Esophagus squamous epithelium (tissue), 5 donors: ENCODE measurements at regions not wholly inside any gene's neighbourhood (a gene's known extent, or its start where the extent isn't known, plus 50 kb on each side); places are given as distances from the start of the nearest gene placed in this dataset.

Experiments
- DNase-seq: peaks from one replicate; lab custom pipeline; 2025; lab: John Stamatoyannopoulos, UW
- H3K27ac ChIP-seq, 4 donors: fragments of 200-600 bp; sonication (generic); one replicate each; pipeline ENCODE4 v1.5.1; 2016 to 2019; ENCODE audit warnings: mild to moderate bottlenecking in 1 of 4
- H3K27me3 ChIP-seq, 4 donors: fragments of 200-600 bp; sonication (generic); 1 replicate in 3 of 4; 2 replicates in 1 of 4; pipeline versions ENCODE4 v1.5.1 to v1.6.0; 2017 to 2021; ENCODE audit warnings: antibody characterized with exemption in 1 of 4
- H3K36me3 ChIP-seq, 3 donors: fragments of 200-600 bp; sonication (generic); one replicate each; pipeline ENCODE4 v1.5.1; 2016 to 2019
- H3K4me1 ChIP-seq, 3 donors: fragments of 200-600 bp; sonication (generic); one replicate each; pipeline ENCODE4 v1.5.1; 2017 to 2019
- H3K4me3 ChIP-seq, 4 donors: fragments of 200-600 bp; sonication (generic); 1 replicate in 3 of 4; 2 replicates in 1 of 4; pipeline ENCODE4 v1.5.1; 2016 to 2019; ENCODE audit warnings: mild to moderate bottlenecking in 2 of 4, moderate library complexity in 1 of 4
- H3K9me3 ChIP-seq, 3 donors: fragments of 200-600 bp; sonication (generic); one replicate each; pipeline ENCODE4 v1.5.1; 2016 to 2019
- POLR2A ChIP-seq, 4 donors: fragments of 450-650 bp; IDR thresholded peaks; one replicate each; pipeline ENCODE4 v1.6.1; 2017; ENCODE audit warnings: antibody characterized with exemption in 4 of 4, mild to moderate bottlenecking in 4 of 4, moderate library complexity in 3 of 4
- WGBS, 2 donors: methylation state at CpG; one replicate each; pipeline ENCODE4 v1.1.5; 2018; 5-methylcytosine and 5-hydroxymethylcytosine counted together
- intact Hi-C: fragments of 100-400 bp; cut with DNase I; formaldehyde crosslinking; loops from one replicate; pipeline ENCODE4 v1.15.0; 2022
- TF ChIP-seq, protein P1 (sequence below), 6 experiments: fragments of 450-650 bp in 4 of 6; fragments of 200-600 bp in 2 of 6; sonication (generic) in 2 of 6; IDR thresholded peaks; one replicate each; pipeline ENCODE4 v1.5.1; 2016 to 2019; ENCODE audit warnings: antibody characterized with exemption in 6 of 6, mild to moderate bottlenecking in 4 of 6, moderate library complexity in 4 of 6
- donor health status: DM: yes; HTN: yes; CAD: no.

DNA sequence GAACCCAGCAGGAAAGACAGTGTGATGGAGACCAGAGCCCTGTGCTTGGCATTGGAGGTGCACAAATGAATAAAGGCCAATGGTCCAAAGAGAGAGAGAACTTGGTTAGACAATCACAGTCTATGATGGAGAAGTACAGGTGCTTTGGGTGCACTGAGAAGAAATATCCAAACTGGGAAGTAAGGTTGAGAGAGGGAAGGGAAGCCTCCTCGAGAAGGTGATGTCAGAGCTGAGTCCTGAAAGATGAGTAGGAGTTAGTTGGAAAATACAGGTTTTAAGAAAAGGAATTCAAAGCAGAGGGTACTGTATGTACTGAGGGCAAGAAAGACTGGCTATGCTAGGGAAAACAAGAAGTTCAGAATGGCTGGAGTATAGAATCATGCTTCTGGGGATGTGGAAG is 94.1 kb upstream of the CD53 start:
- H3K4me1 ChIP-seq = peaks cover 0 to 8% (median 0%) of the 10 kb centered on the region in 3 donors
- no peak for DNase-seq
- no peaks in the 10 kb centered on the region for H3K36me3 ChIP-seq
- WGBS, 2 donors = 46 to 47% methylated on average over 1 of the region's 1 CpG
- no peak for TF ChIP-seq POLR2A (IDR thresholded peaks at IDR 0.05)
- TF ChIP-seq, protein P1, sequence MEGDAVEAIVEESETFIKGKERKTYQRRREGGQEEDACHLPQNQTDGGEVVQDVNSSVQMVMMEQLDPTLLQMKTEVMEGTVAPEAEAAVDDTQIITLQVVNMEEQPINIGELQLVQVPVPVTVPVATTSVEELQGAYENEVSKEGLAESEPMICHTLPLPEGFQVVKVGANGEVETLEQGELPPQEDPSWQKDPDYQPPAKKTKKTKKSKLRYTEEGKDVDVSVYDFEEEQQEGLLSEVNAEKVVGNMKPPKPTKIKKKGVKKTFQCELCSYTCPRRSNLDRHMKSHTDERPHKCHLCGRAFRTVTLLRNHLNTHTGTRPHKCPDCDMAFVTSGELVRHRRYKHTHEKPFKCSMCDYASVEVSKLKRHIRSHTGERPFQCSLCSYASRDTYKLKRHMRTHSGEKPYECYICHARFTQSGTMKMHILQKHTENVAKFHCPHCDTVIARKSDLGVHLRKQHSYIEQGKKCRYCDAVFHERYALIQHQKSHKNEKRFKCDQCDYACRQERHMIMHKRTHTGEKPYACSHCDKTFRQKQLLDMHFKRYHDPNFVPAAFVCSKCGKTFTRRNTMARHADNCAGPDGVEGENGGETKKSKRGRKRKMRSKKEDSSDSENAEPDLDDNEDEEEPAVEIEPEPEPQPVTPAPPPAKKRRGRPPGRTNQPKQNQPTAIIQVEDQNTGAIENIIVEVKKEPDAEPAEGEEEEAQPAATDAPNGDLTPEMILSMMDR (IDR thresholded peaks at IDR 0.05) = no peak
- H3K27me3 ChIP-seq = peaks cover 0 to 28% (median 0%) of the 10 kb centered on the region in 4 donors
- no peaks in the 10 kb centered on the region for H3K9me3 ChIP-seq
- H3K27ac ChIP-seq = no peak overlapping the region
- no peak overlapping the region for H3K4me3 ChIP-seq
- intact Hi-C loops = loop anchor here (10.0 kb wide), 1 partner anchor 254 kb away; no protein-coding TSS in a partner anchor

DNA sequence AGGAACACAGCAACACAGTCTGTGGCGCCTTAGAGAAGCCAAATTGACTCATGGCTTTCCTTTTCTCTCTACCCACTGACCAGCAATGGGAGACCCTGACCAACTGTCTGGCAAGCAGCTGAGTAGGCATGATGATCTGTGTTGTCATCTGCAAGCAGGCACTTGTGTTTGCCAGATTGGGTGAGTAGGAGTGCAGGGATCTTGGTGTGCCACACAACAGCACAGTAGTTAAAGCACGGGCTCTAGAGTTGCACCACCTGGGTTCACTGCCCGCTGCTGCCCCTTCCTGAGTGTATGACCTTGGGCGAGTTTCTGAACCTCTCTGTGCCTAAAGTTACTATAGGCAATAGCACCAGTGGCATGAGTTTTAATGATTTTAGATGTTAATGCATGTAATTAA is 95.7 kb upstream of the CD53 start:
- Histone ChIP-seq H3K27me3 (peaks cover 0 to 30% (median 0%) of the 10 kb centered on the region in 4 donors), H3K36me3 (no peaks in the 10 kb centered on the region), H3K4me1 (peaks cover 0 to 8% (median 0%) of the 10 kb centered on the region in 3 donors), H3K27ac (no peak overlapping the region), H3K4me3 (no peak overlapping the region), H3K9me3 (no peaks in the 10 kb centered on the region)
- no peak for DNase-seq
- TF ChIP-seq POLR2A (IDR thresholded peaks at IDR 0.05) = no peak
- TF ChIP-seq, protein P1 (IDR thresholded peaks at IDR 0.05) = no peak
- WGBS, 2 donors = 91 to 94% methylated on average over 1 to 3 of the region's 4 CpGs
- intact Hi-C loops = loop anchor here (10.0 kb wide), 1 partner anchor 252 kb away; no protein-coding TSS in a partner anchor

DNA sequence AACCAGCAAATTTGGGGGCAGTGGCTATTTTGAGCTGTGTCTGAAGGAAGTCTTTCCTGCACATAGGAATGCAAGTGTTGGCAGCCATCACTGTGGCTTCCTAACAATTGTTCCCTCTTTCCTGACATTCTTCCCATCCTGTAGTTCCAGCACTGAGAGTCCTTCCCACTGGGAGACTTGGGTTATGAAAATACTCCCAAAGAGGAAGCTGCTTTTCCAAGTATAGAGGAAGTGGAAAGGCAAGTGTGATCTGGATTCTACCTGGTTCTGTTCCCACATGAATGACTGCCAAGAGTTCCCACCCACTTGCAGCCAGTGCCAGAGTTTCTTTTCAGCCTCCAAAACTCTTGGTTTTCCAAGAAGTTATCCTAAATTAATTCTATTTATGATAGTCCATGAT is 98.5 kb upstream of the CD53 start:
- DNase-seq = no peak
- Histone ChIP-seq H3K27ac (no peak overlapping the region), H3K9me3 (no peaks in the 10 kb centered on the region), H3K4me1 (no peaks in the 10 kb centered on the region), H3K4me3 (no peak overlapping the region), H3K36me3 (no peaks in the 10 kb centered on the region), H3K27me3 (peaks cover 0 to 23% (median 0%) of the 10 kb centered on the region in 4 donors)
- intact Hi-C loops = loop anchor here (10.0 kb wide), 1 partner anchor 250 kb away; no protein-coding TSS in a partner anchor
- TF ChIP-seq, protein P1 (IDR thresholded peaks at IDR 0.05) = no peak
- TF ChIP-seq POLR2A (IDR thresholded peaks at IDR 0.05) = no peak

DNA sequence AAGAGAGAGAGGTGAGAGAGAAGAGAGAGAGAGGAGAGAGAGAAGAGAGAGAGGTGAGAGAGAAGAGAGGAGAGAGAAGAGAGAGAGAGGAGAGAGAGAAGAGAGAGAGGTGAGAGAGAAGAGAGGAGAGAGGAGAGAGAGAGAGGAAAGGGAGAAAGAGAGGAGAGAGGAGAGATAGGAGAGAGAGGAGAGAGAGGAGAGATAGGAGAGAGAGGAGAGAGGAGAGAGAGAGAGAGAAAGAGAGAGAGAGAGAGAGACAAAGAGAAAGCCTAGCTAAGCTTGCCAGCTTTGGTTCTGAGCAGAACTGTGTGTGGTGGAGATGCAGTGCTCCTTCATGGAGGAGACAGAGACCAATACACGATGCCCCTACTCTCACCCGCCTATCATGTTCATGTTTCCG is 99.1 kb upstream of the KCNA3 start:
- no peaks in the 10 kb centered on the region for H3K36me3 ChIP-seq
- intact Hi-C loops = loop anchor here (10.0 kb wide), 1 partner anchor 249 kb away; no protein-coding TSS in a partner anchor
- no peaks in the 10 kb centered on the region for H3K4me1 ChIP-seq
- no peak overlapping the region for H3K27ac ChIP-seq
- 54 to 65% methylated on average over 3 of the region's 3 CpGs for WGBS, 2 donors
- no peak for TF ChIP-seq POLR2A (IDR thresholded peaks at IDR 0.05)
- TF ChIP-seq, protein P1 (IDR thresholded peaks at IDR 0.05) = no peak
- no peaks in the 10 kb centered on the region for H3K9me3 ChIP-seq
- no peak for DNase-seq
- H3K27me3 ChIP-seq = peaks cover 0 to 18% (median 0%) of the 10 kb centered on the region in 4 donors
- H3K4me3 ChIP-seq = no peak overlapping the region

DNA sequence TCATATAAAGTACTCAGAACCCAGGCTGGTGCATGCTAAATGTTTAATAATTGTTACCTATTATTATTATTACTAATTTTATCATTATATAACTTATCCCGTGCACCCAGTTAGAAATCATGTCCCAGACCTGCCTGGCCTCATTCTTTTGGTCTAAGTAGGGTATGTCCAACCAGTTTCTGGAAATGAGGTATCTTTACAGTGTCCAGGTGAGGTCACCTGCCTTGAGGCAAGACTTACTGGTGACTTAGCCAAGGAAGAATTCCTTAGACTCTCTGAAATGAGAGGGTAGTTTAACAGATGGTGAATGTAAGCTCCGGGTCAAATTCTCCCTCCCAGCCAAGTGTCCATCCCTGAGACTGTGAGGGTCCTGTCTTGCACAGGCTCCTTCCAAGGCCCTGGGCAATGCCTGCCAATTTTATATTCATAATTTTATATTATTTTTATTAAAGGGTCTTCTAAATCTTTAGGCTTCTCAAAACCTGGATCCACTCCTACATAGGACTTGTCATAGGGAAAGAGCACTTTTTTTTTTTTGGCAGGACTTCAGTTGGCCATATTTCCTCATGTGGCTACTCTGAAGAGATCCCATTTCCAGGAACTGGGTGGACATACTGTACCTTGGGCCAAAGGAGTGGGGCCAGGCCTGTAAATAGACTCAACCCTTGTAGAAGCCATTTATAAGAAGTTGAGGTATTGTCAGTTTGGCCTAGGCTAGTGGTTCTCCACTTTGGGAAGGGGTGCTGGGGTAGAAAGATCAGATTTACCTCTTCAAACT is 96.7 kb upstream of the KCNA3 start:
- no peak for DNase-seq
- whole genome bisulfite sequencing, 2 donors = 64 to 85% methylated on average over 2 of the region's 2 CpGs
- no peak overlapping the region for H3K27ac ChIP-seq
- TF ChIP-seq, protein P1 (IDR thresholded peaks at IDR 0.05) = no peak
- no peak for TF ChIP-seq POLR2A (IDR thresholded peaks at IDR 0.05)
- H3K9me3 ChIP-seq = no peaks in the 10 kb centered on the region
- H3K27me3 ChIP-seq = peaks cover 0 to 31% (median 0%) of the 10 kb centered on the region in 4 donors
- no peaks in the 10 kb centered on the region for H3K36me3 ChIP-seq
- H3K4me3 ChIP-seq = no peak overlapping the region
- intact Hi-C loops = loop anchor here (10.0 kb wide), 1 partner anchor 247 kb away; no protein-coding TSS in a partner anchor
- H3K4me1 ChIP-seq = no peaks in the 10 kb centered on the region
